IMR-90 (cell line): ENCODE measurements at regions not wholly inside any gene's neighbourhood (a gene's known extent, or its start where the extent isn't known, plus 50 kb on each side); places are given as distances from the start of the nearest gene placed in this dataset.

Source experiments
- ATAC-seq: fragments of 200-7000 bp; cut with Tn5 transposase; 2 replicates; pipeline ENCODE4 v1.9.1; 2020; ENCODE audit warnings: low read depth, mild to moderate bottlenecking, moderate library complexity
- BruUV-seq: library from RNA; stranded (reverse); fragments of 400-500 nt; replicated peaks from 2 replicates; lab custom pipeline; 2021; lab: Mats Ljungman, UMichigan
- CTCF ChIA-PET: fragments of 300-600 bp; formaldehyde crosslinking; extraction: SDS; loops from one replicate; lab custom pipeline; 2021; ENCODE audit warnings: antibody characterized with exemption; lab: Yijun Ruan, JAX
- POLR2A ChIA-PET: fragments of 300-600 bp; sonication (Branson Sonifier 250); formaldehyde crosslinking; loops from one replicate; lab custom pipeline; 2022; ENCODE audit warnings: antibody characterized with exemption; ENCODE audit not compliant: unreplicated experiment; lab: Charles Lee
- DNase-seq: peaks from one replicate; pipeline ENCODE4 v3.0.0; 2013
- H2AFZ ChIP-seq: replicated peaks from 2 replicates; pipeline ENCODE3; 2013; ENCODE audit warnings: low read length, mild to moderate bottlenecking; ENCODE audit not compliant: poor library complexity
- H2AK5ac ChIP-seq: 2 replicates; pipeline ENCODE4 v1.6.1; 2013; ENCODE audit warnings: low read depth, low read length, inconsistent platforms
- H2AK9ac ChIP-seq: replicated peaks from 2 replicates; pipeline ENCODE3; 2013; ENCODE audit warnings: mild to moderate bottlenecking, low read depth, low read length, moderate library complexity; ENCODE audit not compliant: poor library complexity
- H2BK120ac ChIP-seq: 2 replicates; pipeline ENCODE4 v1.6.1; 2013; ENCODE audit warnings: low read depth, low read length, inconsistent platforms
- H2BK15ac ChIP-seq: 3 replicates; pipeline ENCODE4 v1.6.1; 2013; ENCODE audit warnings: low read depth, low read length, inconsistent platforms
- H2BK20ac ChIP-seq: 2 replicates; pipeline ENCODE4 v1.6.1; 2013; ENCODE audit warnings: low read depth, mild to moderate bottlenecking, inconsistent platforms, low read length, moderate library complexity
- H2BK5ac ChIP-seq: 2 replicates; pipeline ENCODE4 v1.6.1; 2013; ENCODE audit warnings: mild to moderate bottlenecking, low read depth, low read length, inconsistent platforms; ENCODE audit not compliant: poor library complexity, severe bottlenecking
- H3K14ac ChIP-seq: replicated peaks from 2 replicates; pipeline ENCODE4 v1.6.1; 2013; ENCODE audit warnings: low read depth, low read length, inconsistent platforms
- H3K18ac ChIP-seq: 2 replicates; pipeline ENCODE4 v1.6.1; 2013; ENCODE audit warnings: low read depth, low read length, control low read depth
- H3K23ac ChIP-seq: 2 replicates; pipeline ENCODE4 v1.6.1; 2013; ENCODE audit warnings: low read depth, low read length, inconsistent platforms
- H3K27ac ChIP-seq: 2 replicates; pipeline ENCODE4 v1.5.1; 2013; ENCODE audit warnings: mild to moderate bottlenecking, control low read depth, low read length; ENCODE audit not compliant: insufficient read depth
- H3K27me3 ChIP-seq: 2 replicates; pipeline ENCODE4 v1.6.1; 2013; ENCODE audit warnings: low read length; ENCODE audit not compliant: control insufficient read depth, insufficient read depth
- H3K36me3 ChIP-seq: 2 replicates; pipeline ENCODE4 v1.6.1; 2013; ENCODE audit warnings: low read length, mixed read lengths; ENCODE audit not compliant: control insufficient read depth, insufficient read depth
- H3K4ac ChIP-seq: 2 replicates; pipeline ENCODE4 v1.6.1; 2013; ENCODE audit warnings: low read depth, low read length, inconsistent platforms
- H3K4me1 ChIP-seq: 2 replicates; pipeline ENCODE4 v1.6.1; 2013; ENCODE audit warnings: low read length, mixed read lengths; ENCODE audit not compliant: control insufficient read depth, insufficient read depth
- H3K4me2 ChIP-seq: 2 replicates; pipeline ENCODE4 v1.6.1; 2013; ENCODE audit warnings: low read depth, mild to moderate bottlenecking, control low read depth, low read length, moderate library complexity
- H3K4me3 ChIP-seq: 2 replicates; pipeline ENCODE4 v1.5.1; 2013; ENCODE audit warnings: low read depth, mild to moderate bottlenecking, control low read depth, low read length, moderate library complexity; ENCODE audit not compliant: insufficient read depth
- H3K56ac ChIP-seq: 2 replicates; pipeline ENCODE4 v1.6.1; 2013; ENCODE audit warnings: low read length, inconsistent platforms; ENCODE audit not compliant: insufficient read depth; ENCODE audit errors: extremely low read depth
- H3K79me1 ChIP-seq, 2 experiments: 2 replicates each; pipeline ENCODE4 v1.6.1; 2013; ENCODE audit warnings: low read length in 2 of 2, inconsistent platforms in 1 of 2, low read depth in 1 of 2
- H3K9ac ChIP-seq: 2 replicates; pipeline ENCODE4 v1.6.1; 2013; ENCODE audit warnings: low read depth, low read length, control low read depth
- H3K9me1 ChIP-seq: 2 replicates; pipeline ENCODE4 v1.6.1; 2013; ENCODE audit warnings: low read length, inconsistent platforms; ENCODE audit not compliant: insufficient read depth
- H3K9me3 ChIP-seq: 2 replicates; pipeline ENCODE4 v1.6.1; 2013; ENCODE audit warnings: low read length; ENCODE audit not compliant: control insufficient read depth, insufficient read depth
- H4K20me1 ChIP-seq: 2 replicates; pipeline ENCODE4 v1.6.1; 2013; ENCODE audit warnings: low read length, inconsistent platforms; ENCODE audit not compliant: insufficient read depth
- H4K5ac ChIP-seq: 2 replicates; pipeline ENCODE4 v1.6.1; 2013; ENCODE audit warnings: mild to moderate bottlenecking, low read depth, low read length, control low read depth
- H4K8ac ChIP-seq, 2 experiments: 2 replicates each; pipeline ENCODE4 v1.6.1; 2013; ENCODE audit warnings: low read depth in 2 of 2, low read length in 2 of 2, control low read depth in 1 of 2, inconsistent platforms in 1 of 2
- H4K91ac ChIP-seq: 2 replicates; pipeline ENCODE4 v1.6.1; 2013; ENCODE audit warnings: low read depth, low read length, inconsistent platforms; ENCODE audit not compliant: insufficient read depth
- CEBPB ChIP-seq: IDR thresholded peaks from 2 replicates; pipeline ENCODE4 v1.6.1; 2012; ENCODE audit warnings: low read depth, low read length, improper control_type of control experiment
- ELK1 ChIP-seq: fragments of 150-350 bp; IDR thresholded peaks from 2 replicates; pipeline ENCODE4 v1.6.1; 2016; ENCODE audit warnings: low read depth, mild to moderate bottlenecking, low read length, moderate library complexity, borderline replicate concordance
- FOS ChIP-seq: fragments of 150-350 bp; IDR thresholded peaks from 2 replicates; pipeline ENCODE4 v1.6.1; 2016; ENCODE audit warnings: low read depth, low read length
- NFE2L2 ChIP-seq: fragments of 150-350 bp; IDR thresholded peaks from 2 replicates; pipeline ENCODE4 v1.6.1; 2016; ENCODE audit warnings: low read depth, mild to moderate bottlenecking, low read length
- RCOR1 ChIP-seq: IDR thresholded peaks from 2 replicates; pipeline ENCODE4 v1.6.1; 2012; ENCODE audit warnings: mild to moderate bottlenecking, low read length, improper control_type of control experiment; ENCODE audit not compliant: insufficient replicate concordance
- SMC3 ChIP-seq: fragments of 150-350 bp; IDR thresholded peaks from 2 replicates; pipeline ENCODE4 v1.6.1; 2016; ENCODE audit warnings: low read depth, mild to moderate bottlenecking, antibody characterized with exemption, low read length, moderate library complexity
- USF2 ChIP-seq: fragments of 150-350 bp; IDR thresholded peaks from 2 replicates; pipeline ENCODE4 v1.6.1; 2017; ENCODE audit warnings: mild to moderate bottlenecking, antibody characterized with exemption, low read length, low read depth
- WGBS, 2 experiments: methylation state at CpG; one replicate each; pipeline versions ENCODE4 v1.1.5 to v1.1.7; 2013; ENCODE audit warnings: missing lambda C conversion rate in 2 of 2; ENCODE audit not compliant: insufficient read length in 1 of 2; ENCODE audit errors: extremely low coverage in 2 of 2; 5-methylcytosine and 5-hydroxymethylcytosine counted together
- dilution Hi-C: fragments of 300-500 bp; cut with HindIII; formaldehyde crosslinking; loops from one replicate; pipeline ENCODE4 v1.14.3; 2018; ENCODE audit warnings: low sequenced_read_pairs; ENCODE audit not compliant: unreplicated experiment
- in situ Hi-C: fragments of 300-500 bp; cut with MboI; formaldehyde crosslinking; loops from 3 replicates; pipeline ENCODE4 v1.14.3; 2019; ENCODE audit warnings: low sequenced_read_pairs, inconsistent platforms, mixed read lengths
- intact Hi-C: fragments of 100-400 bp; cut with micrococcal nuclease; formaldehyde crosslinking; loops from 2 replicates; pipeline ENCODE4 v1.10.0; 2022

- TF ChIP-seq ELK1 (no peak), RCOR1 (no peak), NFE2L2 (no peak), FOS (no peak), SMC3 (no peak), CEBPB (no peak), USF2 (no peak)
- H3K79me1 ChIP-seq: no peaks in the 10 kb centered on the region; a peak in 1 of 4 replicates
- no peak overlapping the region for H2BK20ac ChIP-seq
- no peak overlapping the region for H3K4me3 ChIP-seq
- no peak overlapping the region for H3K27ac ChIP-seq
- no TSS peak for BruUV-seq
- no peak overlapping the region for H3K4ac ChIP-seq
- H4K8ac ChIP-seq: no peak overlapping the region
- no peak overlapping the region for H3K18ac ChIP-seq
- ATAC-seq: no peak
- no peak overlapping the region for H3K56ac ChIP-seq
- H3K4me1 ChIP-seq: peaks cover 3% of the 10 kb centered on the region
- dilution Hi-C loops (no loop called here), in situ Hi-C loops (no loop called here), intact Hi-C loops (no loop called here)
- no peaks in the 10 kb centered on the region for H3K9me1 ChIP-seq
- H3K14ac ChIP-seq: no peak overlapping the region
- no peak overlapping the region for H2BK5ac ChIP-seq
- no peaks in the 10 kb centered on the region for H3K36me3 ChIP-seq
- ChIA-PET POLR2A (no interaction called here), CTCF (interaction anchor here (0.7 kb wide), 1 partner anchor 23 kb away, joined by 3 read pairs; no protein-coding TSS in a partner anchor)
- no peak overlapping the region for H3K4me2 ChIP-seq
- no peaks in the 10 kb centered on the region for H3K9me3 ChIP-seq
- H2BK15ac ChIP-seq: no peak overlapping the region
- no peaks in the 10 kb centered on the region for H4K20me1 ChIP-seq
- no peak overlapping the region for H2AFZ ChIP-seq
- H4K91ac ChIP-seq: no peak overlapping the region
- no CpG with 5 or more reads among the region's 1 CpG for WGBS, 2 experiments
- no peak overlapping the region for H3K23ac ChIP-seq
- H2AK5ac ChIP-seq: no peak overlapping the region
- no peaks in the 10 kb centered on the region; the same call in 1 of the 2 replicates for H3K27me3 ChIP-seq
- DNase-seq: no peak
- H2AK9ac ChIP-seq: no peak overlapping the region
- no peak overlapping the region for H2BK120ac ChIP-seq
- H4K5ac ChIP-seq: no peak overlapping the region
- no peak overlapping the region for H3K9ac ChIP-seq
Measured at GRCh38 chrX:101160001-101160400, 59.6 kb upstream of the DRP2 start.
